Thyroid gland (tissue), 4 donors: ENCODE measurements at regions not wholly inside any gene's neighbourhood (a gene's known extent, or its start where the extent isn't known, plus 50 kb on each side); places are given as distances from the start of the nearest gene placed in this dataset.

ENCODE experiments used
- DNase-seq, 2 donors: peaks; one replicate each; pipeline ENCODE4 v3.0.0-alpha.2; 2019
- H3K27ac ChIP-seq, 3 donors: fragments of 200-600 bp; sonication (generic); 1 replicate in 2 of 3; 2 replicates in 1 of 3; pipeline ENCODE4 v1.5.1; 2016 to 2019; ENCODE audit warnings: mild to moderate bottlenecking in 1 of 3, moderate library complexity in 1 of 3
- H3K27me3 ChIP-seq: fragments of 200-600 bp; sonication (generic); one replicate; pipeline ENCODE4 v1.5.1; 2019
- H3K36me3 ChIP-seq, 2 donors: fragments of 200-600 bp; sonication (generic); one replicate each; pipeline ENCODE4 v1.5.1; 2016 to 2019
- H3K4me1 ChIP-seq, 2 donors: fragments of 200-600 bp; sonication (generic); one replicate each; pipeline ENCODE4 v1.5.1; 2017 to 2019
- H3K4me3 ChIP-seq, 3 donors: fragments of 200-600 bp; sonication (generic); replicated peaks in 1 of 3; 1 replicate in 2 of 3; 2 replicates in 1 of 3; pipeline ENCODE4 v1.5.1; 2016; ENCODE audit warnings: mild to moderate bottlenecking in 1 of 3
- H3K9me3 ChIP-seq: fragments of 200-600 bp; sonication (generic); one replicate; pipeline ENCODE4 v1.5.1; 2017
- POLR2A ChIP-seq, 2 donors: fragments of 450-650 bp; IDR thresholded peaks; one replicate each; pipeline ENCODE4 v1.6.1; 2017; ENCODE audit warnings: antibody characterized with exemption in 2 of 2, mild to moderate bottlenecking in 2 of 2, moderate library complexity in 1 of 2
- WGBS, 2 donors: methylation state at CpG; one replicate each; pipeline ENCODE4 v1.1.5; 2017; 5-methylcytosine and 5-hydroxymethylcytosine counted together
- intact Hi-C: fragments of 100-400 bp; cut with DNase I; formaldehyde crosslinking; loops from one replicate; pipeline ENCODE4 v1.15.1; 2023
- TF ChIP-seq, protein P1 (sequence below), 6 experiments: fragments of 200-600 bp in 3 of 6; fragments of 450-650 bp in 3 of 6; sonication (generic) in 3 of 6; IDR thresholded peaks; one replicate each; pipeline ENCODE4 v1.5.1; 2016 to 2019; ENCODE audit warnings: antibody characterized with exemption in 6 of 6, mild to moderate bottlenecking in 2 of 6, inconsistent platforms in 1 of 6, moderate library complexity in 1 of 6

DNA sequence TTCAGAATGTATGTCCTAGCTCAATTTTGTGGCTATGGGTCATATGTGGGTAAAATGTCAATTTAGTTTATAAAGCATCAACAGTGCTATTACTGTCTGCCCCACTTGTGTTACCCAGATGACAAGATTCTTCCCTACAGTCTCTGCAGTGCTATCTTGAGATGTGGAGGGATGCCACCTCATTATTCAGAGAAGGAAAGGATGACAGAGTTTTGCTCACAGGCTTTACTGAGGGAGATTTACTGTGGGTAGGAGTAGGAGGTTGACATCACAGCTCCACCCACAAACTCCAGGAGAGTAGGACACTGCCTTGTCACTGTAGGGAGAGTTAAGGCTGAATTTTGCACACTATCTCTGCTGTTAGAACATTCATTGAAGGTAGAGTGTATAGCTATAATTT lies 359.3 kb downstream of the HTR1A start:
- Histone ChIP-seq H3K4me1 (no peaks in the 10 kb centered on the region), H3K9me3 (no peaks in the 10 kb centered on the region), H3K27ac (no peak overlapping the region), H3K4me3 (no peak overlapping the region), H3K36me3 (no peaks in the 10 kb centered on the region), H3K27me3 (no peaks in the 10 kb centered on the region)
- intact Hi-C loops = no loop called here
- TF ChIP-seq, protein P1, sequence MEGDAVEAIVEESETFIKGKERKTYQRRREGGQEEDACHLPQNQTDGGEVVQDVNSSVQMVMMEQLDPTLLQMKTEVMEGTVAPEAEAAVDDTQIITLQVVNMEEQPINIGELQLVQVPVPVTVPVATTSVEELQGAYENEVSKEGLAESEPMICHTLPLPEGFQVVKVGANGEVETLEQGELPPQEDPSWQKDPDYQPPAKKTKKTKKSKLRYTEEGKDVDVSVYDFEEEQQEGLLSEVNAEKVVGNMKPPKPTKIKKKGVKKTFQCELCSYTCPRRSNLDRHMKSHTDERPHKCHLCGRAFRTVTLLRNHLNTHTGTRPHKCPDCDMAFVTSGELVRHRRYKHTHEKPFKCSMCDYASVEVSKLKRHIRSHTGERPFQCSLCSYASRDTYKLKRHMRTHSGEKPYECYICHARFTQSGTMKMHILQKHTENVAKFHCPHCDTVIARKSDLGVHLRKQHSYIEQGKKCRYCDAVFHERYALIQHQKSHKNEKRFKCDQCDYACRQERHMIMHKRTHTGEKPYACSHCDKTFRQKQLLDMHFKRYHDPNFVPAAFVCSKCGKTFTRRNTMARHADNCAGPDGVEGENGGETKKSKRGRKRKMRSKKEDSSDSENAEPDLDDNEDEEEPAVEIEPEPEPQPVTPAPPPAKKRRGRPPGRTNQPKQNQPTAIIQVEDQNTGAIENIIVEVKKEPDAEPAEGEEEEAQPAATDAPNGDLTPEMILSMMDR (IDR thresholded peaks at IDR 0.05) = no peak
- TF ChIP-seq POLR2A (IDR thresholded peaks at IDR 0.05) = no peak
- no peak for DNase-seq

DNA sequence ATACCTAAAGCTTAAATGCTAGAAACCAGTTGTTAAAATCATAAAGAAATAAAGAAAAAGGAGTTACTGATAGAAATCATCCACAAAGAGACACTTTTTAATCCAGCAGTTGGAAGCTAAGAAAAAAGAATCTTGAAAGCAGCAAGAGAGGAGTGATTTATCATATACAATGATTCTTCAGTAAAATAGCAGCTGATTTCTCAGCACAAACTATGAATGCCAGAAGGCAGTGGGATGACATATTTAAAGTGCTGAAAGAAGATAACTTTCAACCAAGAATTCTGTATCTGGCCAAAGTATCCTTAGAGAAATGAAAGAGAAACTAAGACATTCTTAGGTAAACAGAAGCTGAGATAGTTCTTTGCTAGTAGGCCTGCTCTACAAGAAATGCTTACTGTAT lies 366.0 kb downstream of the HTR1A start:
- no peak for DNase-seq
- Histone ChIP-seq H3K4me1 (no peaks in the 10 kb centered on the region), H3K9me3 (no peaks in the 10 kb centered on the region), H3K27me3 (no peaks in the 10 kb centered on the region), H3K27ac (no peak overlapping the region), H3K4me3 (no peak overlapping the region), H3K36me3 (no peaks in the 10 kb centered on the region)
- no peak for TF ChIP-seq POLR2A (IDR thresholded peaks at IDR 0.05)
- TF ChIP-seq, protein P1 (IDR thresholded peaks at IDR 0.05) = no peak
- intact Hi-C loops = no loop called here

DNA sequence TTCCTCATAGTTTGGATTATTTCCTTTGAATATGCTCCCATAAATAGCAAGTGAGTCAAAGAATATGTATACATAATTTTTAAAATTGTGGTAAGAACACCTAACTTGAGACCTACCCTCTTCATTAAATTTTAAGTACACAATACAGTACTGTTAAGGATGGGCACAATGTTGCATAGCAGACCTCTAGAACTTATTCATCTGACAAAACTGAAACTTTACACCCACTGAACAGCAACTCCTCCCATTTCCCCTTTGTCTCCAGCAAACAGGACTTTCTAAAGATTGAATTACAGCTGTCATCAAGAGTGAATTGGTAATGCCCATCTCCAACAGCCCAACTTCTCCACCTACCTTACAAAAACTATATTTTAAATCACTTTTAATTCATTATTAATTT lies 388.9 kb downstream of the HTR1A start:
- intact Hi-C loops = no loop called here
- Histone ChIP-seq H3K4me1 (no peaks in the 10 kb centered on the region), H3K36me3 (no peaks in the 10 kb centered on the region), H3K27ac (no peak overlapping the region), H3K4me3 (no peak overlapping the region), H3K27me3 (no peaks in the 10 kb centered on the region), H3K9me3 (no peaks in the 10 kb centered on the region)
- TF ChIP-seq, protein P1 (IDR thresholded peaks at IDR 0.05) = no peak
- TF ChIP-seq POLR2A (IDR thresholded peaks at IDR 0.05) = no peak
- no peak for DNase-seq

DNA sequence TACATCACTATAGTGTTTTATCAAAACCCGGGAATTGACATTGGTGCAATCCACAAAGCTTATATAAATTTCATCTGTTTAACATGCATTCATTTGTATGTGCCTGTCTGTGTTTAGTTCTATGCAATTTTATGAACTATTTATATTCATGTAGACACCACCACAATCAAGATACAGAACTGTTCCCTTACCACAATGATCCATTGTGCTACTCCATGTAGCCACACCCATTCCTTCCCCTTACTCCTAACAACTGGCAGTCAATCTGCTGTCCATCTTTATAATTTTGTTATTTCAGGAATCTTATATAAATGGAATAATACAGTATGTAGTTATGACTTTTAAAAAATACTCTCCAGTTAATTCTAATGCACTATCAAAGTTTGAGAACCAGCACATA lies 389.5 kb downstream of the HTR1A start:
- no peaks in the 10 kb centered on the region for H3K9me3 ChIP-seq
- intact Hi-C loops = no loop called here
- WGBS, 2 donors = 81 to 92% methylated on average over 1 of the region's 1 CpG
- H3K36me3 ChIP-seq = no peaks in the 10 kb centered on the region
- H3K27ac ChIP-seq = no peak overlapping the region
- H3K4me3 ChIP-seq = no peak overlapping the region
- no peak for TF ChIP-seq POLR2A (IDR thresholded peaks at IDR 0.05)
- TF ChIP-seq, protein P1 (IDR thresholded peaks at IDR 0.05) = no peak
- H3K4me1 ChIP-seq = no peaks in the 10 kb centered on the region
- no peaks in the 10 kb centered on the region for H3K27me3 ChIP-seq
- DNase-seq = no peak

DNA sequence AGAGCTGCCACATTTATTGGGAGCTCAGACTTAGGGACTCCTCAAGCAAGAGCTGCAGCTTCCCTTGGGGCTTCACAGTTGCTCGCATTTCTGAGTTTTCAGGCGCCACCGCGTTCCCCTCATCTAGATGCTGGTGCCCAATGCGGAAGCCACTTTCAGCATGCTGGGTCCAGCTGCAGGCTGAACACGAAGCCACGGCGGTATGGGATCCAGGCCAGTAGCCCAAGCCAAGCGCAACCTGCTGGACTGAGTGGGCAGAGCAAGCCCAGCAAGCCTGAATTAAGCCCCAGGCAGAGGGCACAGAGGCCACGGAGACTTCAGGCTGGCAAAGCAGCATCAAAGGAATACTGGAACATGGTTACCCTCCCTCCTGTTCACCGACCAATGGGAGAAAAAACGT lies 391.5 kb downstream of the HTR1A start:
- Histone ChIP-seq H3K9me3 (no peaks in the 10 kb centered on the region), H3K4me1 (no peaks in the 10 kb centered on the region), H3K27me3 (no peaks in the 10 kb centered on the region), H3K27ac (no peak overlapping the region), H3K36me3 (no peaks in the 10 kb centered on the region), H3K4me3 (no peak overlapping the region)
- intact Hi-C loops = no loop called here
- no peak for TF ChIP-seq POLR2A (IDR thresholded peaks at IDR 0.05)
- TF ChIP-seq, protein P1 (IDR thresholded peaks at IDR 0.05) = no peak
- no peak for DNase-seq
- 85 to 89% methylated on average over 8 to 12 of the region's 12 CpGs for WGBS, 2 donors
